ENCODE measurements at regions not wholly inside any gene's neighbourhood (a gene's known extent, or its start where the extent isn't known, plus 50 kb on each side); places are given as distances from the start of the nearest gene placed in this dataset.

DNA sequence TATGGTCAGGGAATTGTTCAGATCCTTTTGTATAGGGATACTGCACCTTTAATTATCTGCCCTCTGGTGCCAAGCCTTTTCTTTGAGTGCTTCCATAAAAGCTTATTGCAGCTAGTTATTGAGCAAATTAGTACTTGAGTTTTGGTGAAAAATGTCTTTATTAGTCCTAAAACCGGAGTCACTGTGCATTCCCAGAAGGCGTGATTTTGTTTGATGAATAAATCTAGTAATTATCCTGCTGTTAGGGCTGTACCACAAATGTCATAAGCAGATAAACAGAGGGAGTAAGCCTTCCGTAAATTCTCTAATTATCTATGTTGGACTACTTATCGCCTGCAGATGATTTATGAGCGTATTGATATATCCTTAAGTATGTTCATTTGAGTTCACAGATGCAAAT lies 620.7 kb upstream of the ARRDC3 start:
- TF ChIP-seq, protein P1, sequence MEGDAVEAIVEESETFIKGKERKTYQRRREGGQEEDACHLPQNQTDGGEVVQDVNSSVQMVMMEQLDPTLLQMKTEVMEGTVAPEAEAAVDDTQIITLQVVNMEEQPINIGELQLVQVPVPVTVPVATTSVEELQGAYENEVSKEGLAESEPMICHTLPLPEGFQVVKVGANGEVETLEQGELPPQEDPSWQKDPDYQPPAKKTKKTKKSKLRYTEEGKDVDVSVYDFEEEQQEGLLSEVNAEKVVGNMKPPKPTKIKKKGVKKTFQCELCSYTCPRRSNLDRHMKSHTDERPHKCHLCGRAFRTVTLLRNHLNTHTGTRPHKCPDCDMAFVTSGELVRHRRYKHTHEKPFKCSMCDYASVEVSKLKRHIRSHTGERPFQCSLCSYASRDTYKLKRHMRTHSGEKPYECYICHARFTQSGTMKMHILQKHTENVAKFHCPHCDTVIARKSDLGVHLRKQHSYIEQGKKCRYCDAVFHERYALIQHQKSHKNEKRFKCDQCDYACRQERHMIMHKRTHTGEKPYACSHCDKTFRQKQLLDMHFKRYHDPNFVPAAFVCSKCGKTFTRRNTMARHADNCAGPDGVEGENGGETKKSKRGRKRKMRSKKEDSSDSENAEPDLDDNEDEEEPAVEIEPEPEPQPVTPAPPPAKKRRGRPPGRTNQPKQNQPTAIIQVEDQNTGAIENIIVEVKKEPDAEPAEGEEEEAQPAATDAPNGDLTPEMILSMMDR (IDR thresholded peaks at IDR 0.05; ENCODE audit: insufficient read depth, low read length, missing control alignments): no peak
- ChIA-PET CTCF (no interaction called here), POLR2A (no interaction called here)
- no peak for DNase-seq (ENCODE audit: low read depth, low spot score)
- H3K4me3 ChIP-seq (ENCODE audit: low read depth, low read length): no peak overlapping the region

DNA sequence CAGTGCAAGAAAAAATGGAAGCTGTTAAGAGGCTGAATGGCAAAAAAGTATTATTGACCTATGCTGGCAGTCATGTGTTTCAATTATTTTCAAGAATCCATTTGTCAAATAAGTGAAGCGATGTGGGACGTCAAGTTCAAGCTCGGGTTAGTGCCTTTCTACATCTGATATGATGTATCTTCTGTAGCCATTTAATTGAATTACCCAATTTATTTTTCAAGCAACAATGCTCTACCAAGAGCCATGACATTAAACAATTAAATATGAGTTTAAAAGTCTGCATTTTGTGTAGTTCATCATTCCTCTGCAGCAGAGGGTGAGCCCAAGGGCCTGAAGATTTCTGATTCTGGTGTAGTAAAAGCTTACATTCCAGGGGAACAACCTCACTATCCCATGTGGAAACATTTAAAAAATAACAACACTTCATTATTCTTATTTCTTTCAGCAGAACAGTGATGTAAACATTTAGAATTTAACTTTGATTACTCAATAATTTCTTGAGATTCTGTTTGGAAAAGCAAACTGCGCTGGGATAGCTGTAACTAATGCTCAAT lies 619.7 kb upstream of the ARRDC3 start:
- H3K4me3 ChIP-seq (ENCODE audit: low read depth, low read length): no peak overlapping the region
- no peak for DNase-seq (ENCODE audit: low read depth, low spot score)
- CTCF ChIA-PET: no interaction called here
- POLR2A ChIA-PET: no interaction called here
- TF ChIP-seq, protein P1 (IDR thresholded peaks at IDR 0.05; ENCODE audit: insufficient read depth, low read length, missing control alignments): no peak

GRCh38 chr5:91998774-91999173 lies 615.7 kb upstream of the ARRDC3 start:
- ChIA-PET CTCF (no interaction called here), POLR2A (no interaction called here)
- TF ChIP-seq, protein P1 (IDR thresholded peaks at IDR 0.05; ENCODE audit: insufficient read depth, low read length, missing control alignments): no peak
- DNase-seq (ENCODE audit: low read depth, low spot score): no peak
- no peak overlapping the region for H3K4me3 ChIP-seq (ENCODE audit: low read depth, low read length)

- DNase-seq (ENCODE audit: low read depth, low spot score): no peak
- TF ChIP-seq, protein P1 (IDR thresholded peaks at IDR 0.05; ENCODE audit: insufficient read depth, low read length, missing control alignments): no peak
- ChIA-PET CTCF (no interaction called here), POLR2A (no interaction called here)
- H3K4me3 ChIP-seq (ENCODE audit: low read depth, low read length): no peak overlapping the region
Measured at GRCh38 chr5:91983869-91984268, 600.8 kb upstream of the ARRDC3 start.

GRCh38 chr5:91978221-91978882 lies 595.2 kb upstream of the ARRDC3 start:
- no peak overlapping the region for H3K4me3 ChIP-seq (ENCODE audit: low read depth, low read length)
- no peak for DNase-seq (ENCODE audit: low read depth, low spot score)
- CTCF ChIA-PET: no interaction called here
- POLR2A ChIA-PET: no interaction called here
- TF ChIP-seq, protein P1 (IDR thresholded peaks at IDR 0.05; ENCODE audit: insufficient read depth, low read length, missing control alignments): no peak

DNA sequence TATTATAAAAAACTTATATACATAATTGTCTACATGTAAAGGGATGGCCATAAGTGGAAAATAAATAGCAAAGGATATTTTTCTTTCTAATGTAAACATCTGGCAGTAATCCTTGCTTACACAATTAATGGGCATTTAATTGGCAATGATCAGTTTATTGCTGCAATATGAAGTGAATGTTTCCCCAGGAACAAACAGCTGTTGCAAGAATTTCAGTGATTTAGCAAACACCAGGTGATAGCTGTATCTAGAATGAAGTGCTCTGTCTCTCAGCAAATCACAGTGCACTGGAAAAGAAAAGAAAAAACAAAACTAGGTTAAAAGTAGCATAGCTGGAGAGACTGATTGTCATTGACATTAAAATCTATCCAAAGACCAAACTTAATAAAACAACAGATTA lies 594.5 kb upstream of the ARRDC3 start:
- no peak overlapping the region for H3K4me3 ChIP-seq (ENCODE audit: low read depth, low read length)
- TF ChIP-seq, protein P1 (IDR thresholded peaks at IDR 0.05; ENCODE audit: insufficient read depth, low read length, missing control alignments): no peak
- DNase-seq (ENCODE audit: low read depth, low spot score): no peak
- CTCF ChIA-PET: no interaction called here
- POLR2A ChIA-PET: no interaction called here

Data from AG04449 (cell line).